IPS-18c (cell line): ENCODE measurements at regions not wholly inside any gene's neighbourhood (a gene's known extent, or its start where the extent isn't known, plus 50 kb on each side); places are given as distances from the start of the nearest gene placed in this dataset.
"Not testable (repeated sequence)": the region's sequence is repeated elsewhere in the genome, so short reads cannot be mapped to it uniquely, and the experiment has no call there.

Source experiments
- H3K4me3 ChIP-seq: 2 replicates; pipeline ENCODE4 v1.7.0; 2013; ENCODE audit warnings: low read depth, mild to moderate bottlenecking, low read length, moderate library complexity; ENCODE audit not compliant: insufficient read depth
- H3K9me3 ChIP-seq: one replicate; pipeline ENCODE4 v1.6.1; 2013; ENCODE audit warnings: mild to moderate bottlenecking, low read length, moderate library complexity; ENCODE audit not compliant: control insufficient read depth, insufficient read depth

GRCh38 chr11:16572945-16573344 is 165.5 kb upstream of the C11orf58 start:
- Histone ChIP-seq H3K9me3 (no peaks in the 10 kb centered on the region), H3K4me3 (no peak overlapping the region)

GRCh38 chr11:16561150-16561549 is 177.3 kb upstream of the C11orf58 start:
- H3K4me3 ChIP-seq = no peak overlapping the region

GRCh38 chr11:16558494-16558893 is 180.0 kb upstream of the C11orf58 start:
- Histone ChIP-seq H3K4me3 (no peak overlapping the region), H3K9me3 (no peaks in the 10 kb centered on the region)

More at GRCh38 chr11:16561150-16561549, 177.3 kb upstream of the C11orf58 start:
- H3K9me3 ChIP-seq = no peaks in the 10 kb centered on the region

GRCh38 chr11:16555956-16556355 is 182.5 kb upstream of the C11orf58 start:
- no peak overlapping the region for H3K4me3 ChIP-seq
- no peaks in the 10 kb centered on the region for H3K9me3 ChIP-seq

GRCh38 chr11:16554361-16554760 is 184.1 kb upstream of the C11orf58 start:
- Histone ChIP-seq H3K4me3 (no peak overlapping the region), H3K9me3 (no peaks in the 10 kb centered on the region)

- no peaks in the 10 kb centered on the region for H3K9me3 ChIP-seq
- no peak overlapping the region for H3K4me3 ChIP-seq
These were observed 190.6 kb upstream of the C11orf58 start for GRCh38 chr11:16547879-16548278.

GRCh38 chr11:16543642-16544041 is 187.3 kb upstream of the SOX6 start:
- no peak overlapping the region for H3K4me3 ChIP-seq

GRCh38 chr11:16542353-16542752 is 186.0 kb upstream of the SOX6 start:
- Histone ChIP-seq H3K9me3 (no peaks in the 10 kb centered on the region), H3K4me3 (no peak overlapping the region)

More at GRCh38 chr11:16543642-16544041, 187.3 kb upstream of the SOX6 start:
- no peaks in the 10 kb centered on the region for H3K9me3 ChIP-seq

GRCh38 chr11:16536513-16536912 is 180.2 kb upstream of the SOX6 start:
- no peak overlapping the region for H3K4me3 ChIP-seq
- no peaks in the 10 kb centered on the region for H3K9me3 ChIP-seq

GRCh38 chr11:16528639-16529038 is 172.3 kb upstream of the SOX6 start:
- Histone ChIP-seq H3K4me3 (no peak overlapping the region), H3K9me3 (no peaks in the 10 kb centered on the region)

- no peaks in the 10 kb centered on the region for H3K9me3 ChIP-seq
- no peak overlapping the region for H3K4me3 ChIP-seq
These were observed 171.3 kb upstream of the SOX6 start for GRCh38 chr11:16527525-16528246.

- Histone ChIP-seq H3K9me3 (no peaks in the 10 kb centered on the region), H3K4me3 (no peak overlapping the region)
These were observed 170.6 kb upstream of the SOX6 start for GRCh38 chr11:16526947-16527346.

- not testable (repeated sequence) for H3K4me3 ChIP-seq, H3K9me3 ChIP-seq
These were observed 164.4 kb upstream of the SOX6 start for GRCh38 chr11:16520713-16521112.

- Histone ChIP-seq H3K9me3 (no peaks in the 10 kb centered on the region), H3K4me3 (no peak overlapping the region)
These were observed 156.5 kb upstream of the SOX6 start for GRCh38 chr11:16512899-16513241.

- Histone ChIP-seq H3K4me3 (no peak overlapping the region), H3K9me3 (no peaks in the 10 kb centered on the region)
These were observed 156.0 kb upstream of the SOX6 start for GRCh38 chr11:16512198-16512898.

- Histone ChIP-seq H3K4me3 (no peak overlapping the region), H3K9me3 (no peaks in the 10 kb centered on the region)
These were observed 155.1 kb upstream of the SOX6 start for GRCh38 chr11:16511116-16512114.

- H3K9me3 ChIP-seq = no peaks in the 10 kb centered on the region
- no peak overlapping the region for H3K4me3 ChIP-seq
These were observed 149.1 kb upstream of the SOX6 start for GRCh38 chr11:16505481-16505880.
